ENCODE measurements at regions not wholly inside any gene's neighbourhood (a gene's known extent, or its start where the extent isn't known, plus 50 kb on each side); places are given as distances from the start of the nearest gene placed in this dataset.

GRCh38 chr13:38606699-38607535 lies 80.0 kb upstream of the FREM2 start:
- no peaks in the 10 kb centered on the region for H3K9me2 ChIP-seq (ENCODE audit: insufficient read depth)
- H3K79me2 ChIP-seq (ENCODE audit: insufficient read depth, low read length): no peaks in the 10 kb centered on the region
- BruUV-seq (replicated peaks): no TSS peak
- ATAC-seq (no peak), DNase-seq (ENCODE audit: low read depth, low spot score) (no peak)
- ChIA-PET RAD21 (ENCODE audit: low non-redundant PET in 1 of 2, low total read pairs in 2 of 2, uncharacterized antibody in 2 of 2, unreplicated experiment in 2 of 2) (no interaction called here), CTCF (interaction anchor here (0.8 kb wide), 1 partner anchor 25 kb away, joined by 3 read pairs; no protein-coding TSS in a partner anchor), POLR2A (no interaction called here)
- H3K27ac ChIP-seq (ENCODE audit: low read depth, low read length): no peak overlapping the region
- no peaks in the 10 kb centered on the region for H4K20me1 ChIP-seq (ENCODE audit: insufficient read depth)
- TF ChIP-seq CBX3 (IDR thresholded peaks at IDR 0.05; ENCODE audit: low read depth) (no peak), POLR2AphosphoS5 (IDR thresholded peaks at IDR 0.05; ENCODE audit: low read depth, low read length) (no peak), SRF (IDR thresholded peaks at IDR 0.05; ENCODE audit: low read depth) (no peak), SP1 (IDR thresholded peaks at IDR 0.05; ENCODE audit: low read depth) (no peak), CEBPB (IDR thresholded peaks at IDR 0.05; ENCODE audit: low read depth) (no peak), EGR1 (IDR thresholded peaks at IDR 0.05; ENCODE audit: low read depth) (no peak), YY1 (IDR thresholded peaks at IDR 0.05; ENCODE audit: extremely low read depth, insufficient replicate concordance, low read depth, low read length) (no peak), EZH2 (IDR thresholded peaks at IDR 0.05) (no peak), ZNF274 (IDR thresholded peaks at IDR 0.05; ENCODE audit: low read depth, low read length) (no peak), FOSL1 (IDR thresholded peaks at IDR 0.05; ENCODE audit: low read depth) (no peak), MAX (IDR thresholded peaks at IDR 0.05) (no peak), CTCF (IDR thresholded peaks at IDR 0.05 in 2 of 3, conservative IDR thresholded peaks at IDR 0.05 in 1 of 3; ENCODE audit: borderline replicate concordance in 1 of 3, insufficient read depth in 1 of 3, low read depth in 2 of 3, low read length in 2 of 3) (no peak)
- H3K4me1 ChIP-seq (ENCODE audit: control insufficient read depth in 1 of 2, insufficient read depth in 2 of 2, low read length in 2 of 2): no peaks in the 10 kb centered on the region
- no peak overlapping the region for H2AFZ ChIP-seq (ENCODE audit: low read depth, low read length, poor library complexity, severe bottlenecking)
- intact Hi-C loops (cut with micrococcal nuclease): no loop called here
- no peak overlapping the region for H3K4me3 ChIP-seq (replicated peaks in 1 of 2; ENCODE audit: low read depth in 1 of 2, low read length in 2 of 2)
- peaks cover 0 to 14% of the 10 kb centered on the region in 2 experiments; a peak in 1 of 4 replicates for H3K9me3 ChIP-seq (ENCODE audit: control insufficient read depth in 1 of 2, insufficient read depth in 1 of 2, low read depth in 1 of 2, low read length in 2 of 2)
- H3K27me3 ChIP-seq (ENCODE audit: insufficient read depth, low read length): no peaks in the 10 kb centered on the region
- H3K36me3 ChIP-seq (ENCODE audit: control insufficient read depth in 1 of 2, insufficient read depth in 2 of 2, low read length in 2 of 2): no peaks in the 10 kb centered on the region
- no peak overlapping the region for H3K4me2 ChIP-seq (ENCODE audit: low read length)
- no peak overlapping the region for H3K9ac ChIP-seq (ENCODE audit: low read length)

Measured in HCT116 (cell line).